HG02981 (cell line): ENCODE measurements at regions not wholly inside any gene's neighbourhood (a gene's known extent, or its start where the extent isn't known, plus 50 kb on each side); places are given as distances from the start of the nearest gene placed in this dataset.

Experiments
- ATAC-seq: cut with Tn5 transposase; IDR thresholded peaks from one replicate; pipeline ENCODE4 v1.9.1; 2021; ENCODE audit warnings: mild to moderate bottlenecking, moderate library complexity; ENCODE audit not compliant: unreplicated experiment

- ATAC-seq, result no peak
Measured at GRCh38 chr3:178291574-178292370, 244.5 kb upstream of the KCNMB2 start.

GRCh38 chr3:178295292-178295912 lies 240.8 kb upstream of the KCNMB2 start:
- ATAC-seq, result no peak

GRCh38 chr3:178297199-178297598 lies 239.0 kb upstream of the KCNMB2 start:
- ATAC-seq, result no peak

- ATAC-seq, result no peak
Measured at GRCh38 chr3:178297740-178298139, 238.5 kb upstream of the KCNMB2 start.

- ATAC-seq, result no peak
Measured at GRCh38 chr3:178300441-178300959, 235.7 kb upstream of the KCNMB2 start.

GRCh38 chr3:178302966-178303930 lies 233.0 kb upstream of the KCNMB2 start:
- ATAC-seq, result no peak

GRCh38 chr3:178304758-178305467 lies 231.3 kb upstream of the KCNMB2 start:
- ATAC-seq, result no peak

GRCh38 chr3:178306432-178307115 lies 229.7 kb upstream of the KCNMB2 start:
- ATAC-seq, result no peak

- ATAC-seq, result no peak
Measured at GRCh38 chr3:178308771-178309170, 227.5 kb upstream of the KCNMB2 start.

GRCh38 chr3:178310949-178311348 lies 225.3 kb upstream of the KCNMB2 start:
- no peak for ATAC-seq

- no peak for ATAC-seq
Measured at GRCh38 chr3:178313716-178314115, 222.5 kb upstream of the KCNMB2 start.

GRCh38 chr3:178318340-178318739 lies 217.9 kb upstream of the KCNMB2 start:
- no peak for ATAC-seq

- ATAC-seq, result no peak
Measured at GRCh38 chr3:178318941-178319816, 217.1 kb upstream of the KCNMB2 start.

- no peak for ATAC-seq
Measured at GRCh38 chr3:178320456-178321351, 215.5 kb upstream of the KCNMB2 start.

- no peak for ATAC-seq
Measured at GRCh38 chr3:178324356-178324755, 211.9 kb upstream of the KCNMB2 start.

- ATAC-seq, result no peak
Measured at GRCh38 chr3:178325330-178325729, 210.9 kb upstream of the KCNMB2 start.

- ATAC-seq, result no peak
Measured at GRCh38 chr3:178329936-178330335, 206.3 kb upstream of the KCNMB2 start.

GRCh38 chr3:178334239-178334638 lies 202.0 kb upstream of the KCNMB2 start:
- no peak for ATAC-seq
